Midbrain (tissue), 1 donor: ENCODE measurements at regions not wholly inside any gene's neighbourhood (a gene's known extent, or its start where the extent isn't known, plus 50 kb on each side); places are given as distances from the start of the nearest gene placed in this dataset.

Experiments used
- DNase-seq: peaks from one replicate; lab custom pipeline; 2025; lab: John Stamatoyannopoulos, UW

DNA sequence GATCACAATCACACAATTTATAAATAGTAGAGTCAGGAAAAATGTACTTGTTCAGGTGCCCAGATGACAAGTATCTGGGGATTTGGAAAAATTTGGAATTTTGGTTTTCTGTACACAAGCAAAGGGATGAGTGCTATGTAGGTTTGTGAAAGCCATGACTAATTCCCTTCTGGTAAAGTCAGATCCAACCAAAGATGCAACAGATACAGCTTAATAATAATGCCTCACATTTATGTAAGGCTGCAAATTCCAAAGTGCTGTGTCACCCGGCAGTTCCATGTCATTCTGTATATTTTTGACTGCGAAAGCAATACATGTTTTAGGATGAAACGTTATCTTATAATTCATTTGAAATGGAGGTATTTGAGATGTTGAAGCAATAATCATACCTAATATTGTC is 102.7 kb upstream of the AGBL1 start:
- DNase-seq, result no peak

DNA sequence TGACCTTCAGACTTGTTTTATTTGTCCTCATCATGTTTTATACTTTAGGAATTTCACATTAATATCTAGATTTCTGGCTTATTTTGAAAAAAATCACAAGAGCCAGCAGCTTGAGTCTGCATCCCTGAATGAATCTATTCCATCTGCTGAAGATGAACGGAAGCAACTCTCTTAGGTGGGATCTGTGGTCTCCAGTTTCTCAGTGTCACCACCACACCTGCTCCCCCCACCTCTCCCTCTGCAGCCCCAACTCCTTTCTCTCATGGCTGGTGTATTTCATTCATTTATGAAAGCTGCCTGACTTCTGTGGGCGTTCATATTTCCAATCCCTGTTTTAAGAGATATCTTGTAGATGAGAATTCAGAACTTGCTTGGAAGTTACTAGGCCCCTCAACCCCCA is 102.1 kb upstream of the AGBL1 start:
- DNase-seq, result no peak

DNA sequence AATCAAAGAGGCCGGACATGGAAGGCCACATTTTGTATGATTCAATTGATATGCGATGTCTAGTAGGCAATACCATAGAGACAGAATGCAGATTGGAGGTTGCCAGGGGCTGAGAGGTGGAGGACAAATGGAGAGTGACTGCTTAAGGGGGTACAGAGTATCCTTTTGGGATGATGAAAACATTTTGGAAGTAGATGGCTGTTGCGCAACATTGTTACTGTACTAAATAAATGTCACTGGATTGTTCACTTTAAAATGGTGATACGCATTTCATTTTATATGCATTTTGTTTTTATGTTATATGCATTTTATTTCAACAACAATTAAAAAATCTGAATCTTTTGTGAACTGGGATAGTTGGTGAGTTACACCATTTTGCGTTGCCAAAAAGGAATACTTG is 99.7 kb upstream of the AGBL1 start:
- DNase-seq, result no peak

GRCh38 chr15:85980946-85981345 is 98.7 kb upstream of the AGBL1 start:
- DNase-seq, result no peak

- no peak for DNase-seq
These were observed 95.4 kb upstream of the AGBL1 start for GRCh38 chr15:85984241-85984640.

- no peak for DNase-seq
These were observed 93.6 kb upstream of the AGBL1 start for GRCh38 chr15:85986116-85986515.

DNA sequence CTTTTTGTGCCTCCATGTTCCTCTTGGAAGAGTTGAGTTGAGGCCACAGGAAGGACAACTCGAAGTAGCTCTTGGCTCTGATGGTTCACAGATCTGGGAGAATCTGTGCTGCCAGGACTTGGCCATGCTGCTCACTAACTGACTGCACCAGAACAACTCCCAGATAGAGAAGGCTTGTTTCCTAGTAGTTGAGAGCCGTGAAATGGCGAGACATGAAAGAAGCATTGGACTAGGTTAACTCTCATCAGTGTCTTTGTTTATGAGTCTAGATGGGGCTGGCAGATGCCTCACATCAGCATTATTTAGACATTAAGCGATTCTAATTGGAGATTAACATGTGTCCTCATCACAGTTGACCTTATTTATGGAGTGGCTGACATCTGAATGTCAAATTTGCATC is 92.9 kb upstream of the AGBL1 start:
- no peak for DNase-seq

GRCh38 chr15:85988741-85989140 is 90.9 kb upstream of the AGBL1 start:
- no peak for DNase-seq

DNA sequence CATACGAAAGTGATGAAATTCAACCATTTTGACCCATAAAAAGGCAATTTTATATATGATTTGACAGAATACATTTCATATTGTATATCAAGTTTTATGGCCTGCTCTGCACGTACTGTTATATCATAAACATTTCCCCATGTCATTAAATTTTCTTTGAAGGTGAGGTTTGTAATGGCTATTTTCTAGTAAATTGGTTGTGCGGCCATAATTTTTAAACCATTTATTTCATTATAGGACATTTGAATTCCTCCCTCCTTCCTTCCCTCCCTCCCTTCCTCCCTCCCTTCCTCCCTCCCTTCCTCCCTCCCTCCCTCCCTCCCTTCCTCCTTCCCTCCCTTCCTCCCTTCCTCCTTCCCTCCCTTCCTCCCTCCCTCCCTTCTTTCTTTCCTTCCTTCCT is 87.4 kb upstream of the AGBL1 start:
- no peak for DNase-seq

- no peak for DNase-seq
These were observed 86.6 kb upstream of the AGBL1 start for GRCh38 chr15:85993116-85993515.

DNA sequence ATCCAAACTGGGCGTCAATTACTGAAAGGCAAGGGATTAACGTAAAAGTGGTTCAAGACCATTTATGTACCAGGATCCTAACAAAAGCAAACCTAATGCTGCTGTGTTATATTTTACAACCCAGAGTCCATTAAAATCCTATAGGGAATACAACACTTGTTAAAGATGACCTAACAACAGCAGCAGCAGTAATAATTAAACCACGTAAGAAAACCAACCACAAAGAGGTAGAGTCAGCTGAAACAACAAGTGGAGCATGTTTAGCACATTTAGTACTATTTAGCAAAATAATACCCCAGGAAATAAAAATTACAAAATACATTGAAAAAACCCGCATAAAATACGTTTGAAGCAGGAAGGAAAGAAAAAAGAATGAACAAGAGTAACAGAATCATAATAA is 82.1 kb upstream of the AGBL1 start:
- no peak for DNase-seq

DNA sequence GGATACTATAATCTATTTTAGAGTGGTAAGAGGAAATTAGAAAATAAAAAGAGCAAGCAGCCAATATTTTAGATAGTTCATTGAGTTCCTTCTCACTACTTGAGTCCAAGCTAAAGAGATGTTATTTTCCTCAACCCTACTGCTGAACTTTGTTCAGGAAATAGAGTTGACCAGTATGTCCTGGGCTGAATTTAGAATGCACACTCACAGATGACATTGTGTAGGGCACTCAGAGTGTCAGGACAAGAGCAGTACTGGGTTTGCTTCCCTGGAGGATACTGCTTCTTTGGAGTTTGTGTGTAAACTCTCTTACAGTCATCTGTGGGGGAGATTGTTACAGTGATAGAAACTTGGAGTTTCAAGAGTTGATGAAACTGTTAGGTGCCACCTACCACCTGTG is 80.0 kb upstream of the AGBL1 start:
- no peak for DNase-seq

DNA sequence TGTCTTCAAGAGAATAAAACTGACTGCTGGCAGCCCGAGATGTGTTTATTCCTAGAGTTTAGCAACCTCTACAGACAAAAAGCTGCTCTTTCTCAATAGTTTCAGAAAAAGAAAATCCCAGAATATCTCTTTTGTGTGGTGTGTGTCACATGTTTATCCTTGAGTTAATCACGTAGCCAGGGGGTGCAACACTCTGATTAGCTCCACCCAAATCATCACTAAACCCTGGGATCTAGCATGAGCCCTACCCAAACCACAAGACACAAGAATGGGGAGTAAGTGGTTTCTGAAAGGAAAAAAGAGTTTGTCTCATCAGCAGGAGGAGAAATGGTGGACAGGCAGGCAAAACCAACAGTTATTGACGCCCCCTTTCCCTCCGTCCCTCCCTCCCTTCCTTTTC is 78.5 kb upstream of the AGBL1 start:
- no peak for DNase-seq

GRCh38 chr15:86002444-86002843 is 77.2 kb upstream of the AGBL1 start:
- DNase-seq, result no peak

GRCh38 chr15:86004061-86004460 is 75.6 kb upstream of the AGBL1 start:
- DNase-seq, result no peak

DNA sequence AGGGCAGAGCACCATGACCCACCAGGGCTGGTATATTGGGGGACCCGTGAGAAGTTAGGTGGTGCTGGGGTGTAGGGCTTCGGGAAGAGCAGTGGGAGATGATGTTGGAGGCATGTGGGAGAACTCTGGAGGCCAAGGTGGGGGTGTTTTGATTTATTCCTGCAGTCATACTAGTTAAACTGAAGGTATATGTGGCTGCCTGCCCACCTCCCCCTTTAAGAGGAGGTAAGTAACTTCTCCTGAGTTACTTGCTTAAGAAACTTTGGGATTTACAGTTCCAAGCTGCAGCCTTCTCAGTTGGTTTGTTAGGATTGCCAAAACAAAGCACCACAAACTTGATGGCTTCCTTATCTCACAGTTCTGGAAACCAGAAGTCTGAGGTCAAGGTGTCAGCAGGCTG is 73.1 kb upstream of the AGBL1 start:
- no peak for DNase-seq

DNA sequence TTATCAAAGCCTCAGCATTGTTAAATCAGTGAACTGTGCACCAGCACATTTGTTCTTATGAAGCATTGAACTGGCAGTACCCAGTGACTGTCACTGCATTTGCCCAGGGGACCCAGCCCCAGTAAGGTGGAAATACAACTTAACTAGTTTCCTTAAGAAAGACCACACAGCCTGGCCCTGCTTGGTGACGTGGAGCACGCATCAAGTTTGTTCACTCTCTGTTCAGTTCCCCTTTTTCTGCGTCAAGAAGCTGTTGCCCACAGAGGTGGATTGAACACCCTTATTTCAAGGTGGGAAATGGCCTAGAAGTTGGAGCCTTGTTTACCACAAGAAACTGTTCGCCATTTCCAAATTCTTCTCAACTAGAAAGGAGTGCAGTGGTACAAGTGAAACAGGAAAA is 69.9 kb upstream of the AGBL1 start:
- no peak for DNase-seq

DNA sequence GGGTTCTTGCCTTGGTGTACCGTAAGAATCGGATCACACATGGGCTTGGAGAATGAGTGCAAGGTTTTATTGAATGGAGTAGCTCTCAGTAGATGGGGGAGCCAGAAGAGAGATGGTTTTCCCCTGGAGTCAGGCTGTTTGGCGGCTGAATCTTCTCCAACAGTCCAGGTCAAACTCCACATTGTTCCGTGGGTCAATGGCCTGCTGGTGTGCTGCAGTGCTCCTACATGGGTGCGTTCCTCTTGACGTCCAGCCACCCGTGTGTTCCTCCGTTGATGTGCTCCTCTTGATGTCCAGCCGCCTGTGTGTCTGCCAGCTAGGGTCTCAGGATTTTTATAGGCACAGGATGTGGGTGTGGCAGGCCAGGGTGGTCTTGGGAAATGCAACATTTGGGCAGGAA is 69.3 kb upstream of the AGBL1 start:
- no peak for DNase-seq

- DNase-seq, result no peak
These were observed 68.8 kb upstream of the AGBL1 start for GRCh38 chr15:86010891-86011290.

GRCh38 chr15:86014016-86014415 is 65.7 kb upstream of the AGBL1 start:
- DNase-seq, result no peak

GRCh38 chr15:86016750-86017149 is 62.9 kb upstream of the AGBL1 start:
- DNase-seq, result no peak

- no peak for DNase-seq
These were observed 61.0 kb upstream of the AGBL1 start for GRCh38 chr15:86018679-86019078.

DNA sequence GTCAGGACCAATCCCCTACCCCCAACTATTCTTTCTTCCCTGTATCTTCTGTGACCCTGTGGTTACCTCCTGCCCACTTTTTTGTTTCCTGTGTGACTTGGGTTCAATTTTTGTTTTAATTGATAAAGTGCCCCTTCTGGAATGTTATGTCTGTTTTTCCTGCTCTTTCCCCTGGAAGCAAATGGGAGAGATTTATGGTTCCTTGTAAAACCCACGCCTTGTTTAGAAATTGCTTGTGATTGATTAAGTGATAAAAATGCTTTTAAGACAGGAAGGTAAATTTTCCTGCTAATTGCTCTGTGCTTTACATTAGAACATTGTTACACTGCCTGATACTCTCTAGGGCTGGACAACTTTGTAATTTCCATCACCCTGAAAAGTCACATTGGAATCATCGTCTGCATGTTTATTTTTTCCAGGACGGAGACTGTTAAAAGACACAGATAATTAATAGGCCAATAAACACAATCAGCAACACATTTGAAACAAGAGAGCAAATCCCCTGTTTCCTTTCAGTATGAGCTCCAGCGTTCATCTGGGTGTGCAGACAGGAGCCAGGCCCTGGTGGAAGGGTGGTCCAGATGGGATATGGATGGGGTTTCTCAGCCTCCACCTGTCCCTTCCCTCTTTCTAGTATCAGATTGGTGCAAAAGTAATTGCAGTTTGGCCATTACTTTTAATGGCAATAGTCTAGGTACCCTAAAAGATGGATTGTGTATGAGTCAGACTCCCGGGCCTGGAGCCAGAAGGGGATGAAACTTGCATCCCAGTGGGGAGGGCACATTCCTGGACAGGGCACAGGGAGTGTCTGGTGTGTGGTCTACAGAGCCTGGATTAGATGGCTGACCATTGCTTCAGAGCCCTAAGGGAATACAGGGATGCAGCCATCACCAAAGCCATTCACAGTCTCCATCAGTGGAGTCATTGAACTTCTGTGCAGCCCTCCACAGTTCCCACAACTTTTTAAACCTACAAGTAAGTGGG is 58.1 kb upstream of the AGBL1 start:
- DNase-seq, result no peak

GRCh38 chr15:86028961-86029360 is 50.7 kb upstream of the AGBL1 start:
- DNase-seq, result no peak
